IPS-20b (cell line): ENCODE measurements at regions not wholly inside any gene's neighbourhood (a gene's known extent, or its start where the extent isn't known, plus 50 kb on each side); places are given as distances from the start of the nearest gene placed in this dataset.

ENCODE experiments used
- H3K27ac ChIP-seq: one replicate; pipeline ENCODE4 v1.5.1; 2013; ENCODE audit warnings: low read length
- H3K27me3 ChIP-seq: 2 replicates; pipeline ENCODE4 v1.6.1; 2013; ENCODE audit warnings: mild to moderate bottlenecking, low read length, inconsistent platforms; ENCODE audit not compliant: insufficient read depth
- H3K36me3 ChIP-seq: 2 replicates; pipeline ENCODE4 v1.6.1; 2013; ENCODE audit warnings: low read depth, mild to moderate bottlenecking, inconsistent platforms, low read length, moderate library complexity; ENCODE audit not compliant: insufficient read depth
- H3K4me1 ChIP-seq: 2 replicates; pipeline ENCODE4 v1.6.1; 2013; ENCODE audit warnings: mild to moderate bottlenecking, control low read depth, inconsistent platforms, low read length, moderate library complexity; ENCODE audit not compliant: insufficient read depth
- H3K4me3 ChIP-seq: 2 replicates; pipeline ENCODE4 v1.5.1; 2013; ENCODE audit warnings: mild to moderate bottlenecking, low read length, inconsistent platforms
- H3K9ac ChIP-seq: 2 replicates; pipeline ENCODE4 v1.6.1; 2013; ENCODE audit warnings: low read depth, mild to moderate bottlenecking, inconsistent platforms, low read length, moderate library complexity
- H3K9me3 ChIP-seq: 2 replicates; pipeline ENCODE4 v1.6.1; 2013; ENCODE audit warnings: mild to moderate bottlenecking, low read depth, low read length, inconsistent platforms; ENCODE audit not compliant: insufficient read depth

DNA sequence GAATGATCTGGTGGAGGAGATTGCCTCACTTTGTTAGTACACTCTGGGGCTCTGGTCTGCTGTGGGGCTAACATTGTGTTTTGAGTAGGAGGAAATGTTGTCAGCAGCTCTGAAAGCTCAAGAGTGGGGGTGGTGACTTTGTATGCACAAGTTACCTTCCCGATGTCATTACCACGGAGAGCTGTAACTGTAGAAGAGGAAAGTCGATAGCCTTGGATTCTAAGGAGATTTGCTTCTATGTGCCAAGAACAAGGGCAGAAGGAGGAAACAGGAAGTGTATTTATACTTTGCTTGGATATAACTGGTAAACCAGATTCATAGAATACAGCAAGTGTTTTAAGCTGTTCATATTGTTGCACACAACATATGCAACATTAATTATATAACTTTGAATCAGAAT, 196.1 kb downstream of the AMY1C start:
- no peaks in the 10 kb centered on the region for H3K4me1 ChIP-seq
- H3K27ac ChIP-seq: no peak overlapping the region
- peaks cover 44% of the 10 kb centered on the region for H3K27me3 ChIP-seq
- H3K9me3 ChIP-seq: no peaks in the 10 kb centered on the region
- no peak overlapping the region for H3K9ac ChIP-seq
- H3K4me3 ChIP-seq: no peak overlapping the region
- no peaks in the 10 kb centered on the region for H3K36me3 ChIP-seq

DNA sequence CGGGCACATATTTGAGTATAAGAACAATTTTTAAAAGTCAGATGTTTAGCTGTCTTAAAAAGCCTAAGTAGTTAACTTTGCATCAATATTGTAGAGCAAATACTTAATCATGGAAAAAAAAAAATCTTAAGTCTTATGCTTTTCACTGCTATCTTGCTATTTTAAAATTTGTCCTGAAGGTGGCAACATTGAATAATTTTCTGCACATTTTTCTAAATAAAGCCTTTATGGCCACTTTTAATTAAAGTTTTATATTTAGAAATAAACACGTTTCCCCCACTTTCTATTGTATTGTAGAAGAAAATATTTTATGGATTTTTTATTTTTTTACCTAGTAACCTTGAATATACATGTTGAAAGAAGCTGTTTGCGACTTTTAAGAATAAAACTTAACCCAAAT, 198.8 kb downstream of the AMY1C start:
- no peak overlapping the region for H3K4me3 ChIP-seq
- H3K36me3 ChIP-seq: no peaks in the 10 kb centered on the region
- H3K4me1 ChIP-seq: no peaks in the 10 kb centered on the region
- peaks cover 17% of the 10 kb centered on the region for H3K27me3 ChIP-seq
- no peak overlapping the region for H3K9ac ChIP-seq
- no peak overlapping the region for H3K27ac ChIP-seq
- H3K9me3 ChIP-seq: no peaks in the 10 kb centered on the region

DNA sequence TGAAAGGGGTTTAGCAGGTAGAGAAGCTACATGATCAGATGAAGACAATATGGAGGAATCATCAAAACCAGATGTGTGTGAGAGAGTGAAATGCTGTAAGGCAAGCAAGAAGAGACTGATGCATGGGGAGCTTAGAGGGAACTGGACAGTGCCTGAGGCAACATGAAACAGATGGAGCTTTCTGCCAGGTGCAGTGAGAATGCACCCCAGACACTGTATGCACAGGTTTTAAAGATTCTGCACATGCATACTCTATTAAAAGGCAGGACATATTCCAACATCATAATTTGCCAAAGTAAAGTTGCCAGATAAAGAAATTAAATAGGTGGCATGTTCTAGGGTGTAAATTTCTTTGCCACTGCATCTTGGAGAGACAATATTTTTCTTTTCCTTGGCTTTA, 200.1 kb downstream of the AMY1C start:
- Histone ChIP-seq H3K27ac (no peak overlapping the region), H3K4me3 (no peak overlapping the region)

DNA sequence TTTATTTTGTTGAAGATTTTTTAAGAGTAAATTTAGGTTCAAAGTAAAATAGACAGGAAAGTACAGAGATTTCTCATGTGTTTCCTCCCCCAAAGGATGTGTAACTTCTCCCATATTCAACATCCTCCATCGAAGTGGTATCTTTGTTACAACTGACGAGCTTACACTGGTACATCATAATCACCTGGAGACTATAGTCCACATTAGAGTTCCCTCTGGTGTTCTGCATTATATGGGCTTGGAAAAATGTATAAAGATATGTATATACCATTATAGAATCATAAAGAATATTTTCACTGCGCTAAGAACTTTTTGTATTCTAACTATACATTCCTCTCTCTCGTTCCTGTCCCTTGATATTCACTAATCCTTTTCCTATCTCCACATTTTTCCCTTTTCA, 203.7 kb downstream of the AMY1C start:
- Histone ChIP-seq H3K9ac (no peak overlapping the region), H3K4me3 (no peak overlapping the region), H3K27me3 (no peaks in the 10 kb centered on the region), H3K27ac (no peak overlapping the region), H3K9me3 (no peaks in the 10 kb centered on the region), H3K36me3 (no peaks in the 10 kb centered on the region), H3K4me1 (no peaks in the 10 kb centered on the region)

More for the DNA sequence above, 200.1 kb downstream of the AMY1C start:
- H3K4me1 ChIP-seq: no peaks in the 10 kb centered on the region
- no peak overlapping the region for H3K9ac ChIP-seq
- no peaks in the 10 kb centered on the region for H3K9me3 ChIP-seq
- peaks cover 4% of the 10 kb centered on the region for H3K27me3 ChIP-seq
- H3K36me3 ChIP-seq: no peaks in the 10 kb centered on the region

DNA sequence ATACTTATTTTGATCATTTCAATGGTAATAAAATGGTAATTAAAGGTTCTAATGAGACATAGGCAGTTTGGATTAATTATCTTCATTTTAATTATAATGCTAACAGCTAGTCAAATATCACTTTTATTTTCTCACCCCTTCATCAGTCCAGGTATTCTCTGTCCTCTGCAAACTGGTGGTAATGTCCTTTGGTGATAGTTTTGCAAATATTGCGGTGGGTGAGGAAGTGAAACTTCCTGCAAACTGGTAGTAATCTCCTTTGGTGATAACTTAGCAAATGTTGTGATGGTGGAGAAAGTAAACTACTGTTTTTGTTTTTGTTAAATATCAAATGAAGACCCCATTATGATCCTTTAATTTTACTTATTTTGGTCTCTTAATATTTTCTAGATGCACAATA, 209.0 kb downstream of the AMY1C start:
- H3K4me3 ChIP-seq: no peak overlapping the region
- H3K27ac ChIP-seq: no peak overlapping the region
- H3K9ac ChIP-seq: no peak overlapping the region
- H3K27me3 ChIP-seq: no peaks in the 10 kb centered on the region
- no peaks in the 10 kb centered on the region for H3K36me3 ChIP-seq
- no peaks in the 10 kb centered on the region for H3K4me1 ChIP-seq
- peaks cover 17% of the 10 kb centered on the region; the same call in 1 of the 2 replicates for H3K9me3 ChIP-seq

DNA sequence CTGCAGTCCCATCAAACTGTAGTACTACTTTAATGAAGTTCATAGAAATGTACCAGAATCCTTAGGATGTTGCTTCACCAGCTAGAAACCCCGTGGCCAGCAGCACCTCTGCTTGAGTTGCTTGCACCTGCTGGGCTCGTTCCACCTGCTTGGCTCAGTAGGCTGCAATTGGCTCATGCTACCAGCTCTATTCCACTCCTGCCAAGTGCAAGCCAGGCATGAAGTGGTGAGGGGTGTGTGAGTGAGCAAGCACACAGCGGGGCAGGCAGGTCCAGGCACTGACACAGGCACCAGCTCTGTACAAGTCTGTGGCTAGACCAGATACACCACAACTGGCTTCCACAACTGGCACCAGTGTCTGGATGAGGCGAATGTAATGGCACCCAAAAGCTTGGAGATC, 209.9 kb downstream of the AMY1C start:
- H3K36me3 ChIP-seq: no peaks in the 10 kb centered on the region
- H3K4me3 ChIP-seq: no peak overlapping the region
- no peaks in the 10 kb centered on the region for H3K27me3 ChIP-seq
- no peak overlapping the region for H3K9ac ChIP-seq
- H3K4me1 ChIP-seq: no peaks in the 10 kb centered on the region
- no peak overlapping the region for H3K27ac ChIP-seq
- peaks cover 17% of the 10 kb centered on the region; the same call in 1 of the 2 replicates for H3K9me3 ChIP-seq

DNA sequence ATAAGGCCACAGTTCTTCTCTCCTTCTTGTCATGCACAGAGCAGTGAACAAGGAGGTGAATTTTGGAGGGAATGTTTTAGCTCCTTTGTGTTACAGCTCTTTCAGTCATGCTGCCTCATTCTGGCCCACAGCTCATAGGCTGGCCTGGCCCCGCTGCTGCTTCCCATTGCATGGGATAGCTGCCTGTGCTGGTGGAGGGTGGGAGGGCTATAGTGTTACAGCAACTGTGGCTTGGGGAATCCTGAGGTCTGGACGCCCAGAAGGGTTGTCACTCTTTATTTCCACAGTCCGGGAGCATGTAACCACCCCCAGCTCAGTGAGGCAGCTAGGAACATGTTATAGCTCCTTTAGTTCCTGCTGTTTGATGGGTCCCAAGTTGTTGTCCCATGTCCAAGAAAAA, 210.3 kb downstream of the AMY1C start:
- H3K9ac ChIP-seq: no peak overlapping the region
- no peaks in the 10 kb centered on the region for H3K36me3 ChIP-seq
- H3K27ac ChIP-seq: no peak overlapping the region
- H3K27me3 ChIP-seq: no peaks in the 10 kb centered on the region
- H3K9me3 ChIP-seq: peaks cover 17% of the 10 kb centered on the region; the same call in 1 of the 2 replicates
- H3K4me1 ChIP-seq: no peaks in the 10 kb centered on the region
- no peak overlapping the region for H3K4me3 ChIP-seq

DNA sequence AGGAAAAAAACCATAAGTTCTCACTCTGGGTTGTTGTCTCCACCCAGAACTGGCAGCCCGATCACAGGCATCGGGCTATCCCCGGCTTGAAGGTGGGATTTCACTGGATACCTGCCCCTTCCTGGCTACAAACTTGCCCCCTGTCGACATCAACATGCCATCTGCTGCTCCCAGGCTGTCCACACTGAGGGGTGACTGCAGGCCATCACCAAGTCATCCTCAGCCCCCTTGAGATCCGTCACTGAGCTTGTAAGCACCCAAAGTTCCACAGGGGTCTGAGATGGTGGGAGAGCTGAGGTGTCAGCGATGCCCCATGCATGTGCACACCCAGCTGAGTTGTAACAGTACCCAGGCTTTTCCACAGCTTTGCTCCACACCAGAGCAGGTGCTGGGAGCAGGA, 211.0 kb downstream of the AMY1C start:
- no peak overlapping the region for H3K4me3 ChIP-seq
- H3K4me1 ChIP-seq: no peaks in the 10 kb centered on the region
- H3K9me3 ChIP-seq: peaks cover 17% of the 10 kb centered on the region; the same call in 1 of the 2 replicates
- no peak overlapping the region for H3K27ac ChIP-seq
- no peak overlapping the region for H3K9ac ChIP-seq
- no peaks in the 10 kb centered on the region for H3K36me3 ChIP-seq
- no peaks in the 10 kb centered on the region for H3K27me3 ChIP-seq

DNA sequence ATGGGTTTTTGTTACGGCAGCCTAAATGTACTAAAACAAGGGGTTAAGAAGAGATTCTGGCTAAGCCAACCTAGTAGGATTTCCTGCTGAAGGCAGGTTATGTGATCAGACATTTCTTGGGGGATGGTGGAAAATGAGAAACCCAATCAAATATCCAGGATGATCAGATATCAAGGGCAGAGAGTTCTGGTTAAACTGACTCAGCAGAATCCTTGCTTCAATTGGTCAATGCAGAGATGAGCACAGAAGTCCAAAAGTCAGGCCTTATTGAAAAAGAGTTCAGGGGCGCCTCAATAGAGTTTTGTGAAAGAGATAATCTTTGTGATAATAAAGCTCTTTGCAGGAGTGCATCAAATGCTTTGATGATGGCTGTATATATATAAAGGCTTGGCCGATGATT, 237.1 kb downstream of the AMY1C start:
- no peak overlapping the region for H3K4me3 ChIP-seq

DNA sequence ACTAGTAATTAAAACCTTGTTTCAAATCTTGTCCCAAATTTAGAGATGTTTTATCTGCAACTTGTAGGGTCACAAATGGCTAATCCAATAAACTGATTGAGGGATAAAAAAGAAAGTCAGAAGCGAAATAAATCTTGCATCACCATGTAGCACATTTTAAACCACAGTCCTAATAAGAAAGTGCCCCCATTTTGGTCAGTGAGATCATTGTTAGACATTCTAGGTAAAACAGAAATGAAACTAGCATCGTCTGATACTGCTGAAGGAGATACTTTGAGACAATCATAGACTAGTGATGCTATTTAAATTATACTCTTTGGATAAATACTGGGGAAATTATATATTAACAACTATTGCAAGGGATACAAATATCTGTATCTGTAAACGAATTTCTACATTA, 247.9 kb downstream of the AMY1C start:
- Histone ChIP-seq H3K27ac (no peak overlapping the region), H3K9ac (no peak overlapping the region), H3K36me3 (no peaks in the 10 kb centered on the region), H3K27me3 (no peaks in the 10 kb centered on the region), H3K9me3 (no peaks in the 10 kb centered on the region), H3K4me1 (no peaks in the 10 kb centered on the region), H3K4me3 (no peak overlapping the region)

More for the DNA sequence above, 237.1 kb downstream of the AMY1C start:
- no peaks in the 10 kb centered on the region for H3K9me3 ChIP-seq
- no peaks in the 10 kb centered on the region for H3K36me3 ChIP-seq
- no peaks in the 10 kb centered on the region for H3K4me1 ChIP-seq
- no peak overlapping the region for H3K9ac ChIP-seq
- H3K27me3 ChIP-seq: no peaks in the 10 kb centered on the region
- H3K27ac ChIP-seq: no peak overlapping the region

DNA sequence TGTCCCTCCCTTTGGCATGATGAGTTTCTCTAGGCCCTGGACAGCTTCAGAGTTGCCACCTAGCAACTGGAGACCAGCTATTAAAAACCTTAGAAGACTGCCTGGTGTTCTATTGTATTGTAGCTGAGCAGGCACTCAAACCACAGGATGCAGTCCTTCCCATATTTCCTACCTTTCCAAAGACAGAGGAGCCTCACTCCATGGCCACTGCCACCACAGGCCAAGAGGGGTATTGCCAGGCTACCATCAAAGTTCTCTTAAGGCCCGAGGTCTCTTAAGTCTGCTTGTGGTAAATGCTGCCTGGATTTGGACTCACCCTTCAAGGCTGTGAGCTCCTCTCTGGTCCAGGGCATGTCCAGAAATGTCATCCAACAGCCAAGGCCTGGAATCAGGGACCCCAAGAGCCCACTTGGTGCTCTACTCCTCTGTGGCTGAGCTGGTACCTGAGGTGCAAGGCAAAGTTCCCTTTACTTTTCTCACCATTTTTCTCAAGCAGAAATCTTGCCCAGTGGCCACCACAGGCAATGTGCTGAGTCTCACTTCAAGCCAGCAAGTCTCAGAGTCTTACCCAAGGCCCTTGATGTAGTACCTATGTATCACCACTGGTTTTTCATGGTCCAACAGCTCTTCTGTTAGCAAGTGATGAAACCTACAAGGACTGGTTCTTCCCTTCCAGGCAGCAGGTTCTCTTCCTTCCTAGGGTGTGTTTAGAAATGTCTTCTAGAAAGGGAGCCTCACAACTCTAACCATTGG, 269.4 kb downstream of the AMY1C start:
- Histone ChIP-seq H3K4me3 (no peak overlapping the region), H3K9ac (no peak overlapping the region), H3K36me3 (no peaks in the 10 kb centered on the region), H3K4me1 (no peaks in the 10 kb centered on the region), H3K9me3 (no peaks in the 10 kb centered on the region), H3K27me3 (no peaks in the 10 kb centered on the region), H3K27ac (no peak overlapping the region)

DNA sequence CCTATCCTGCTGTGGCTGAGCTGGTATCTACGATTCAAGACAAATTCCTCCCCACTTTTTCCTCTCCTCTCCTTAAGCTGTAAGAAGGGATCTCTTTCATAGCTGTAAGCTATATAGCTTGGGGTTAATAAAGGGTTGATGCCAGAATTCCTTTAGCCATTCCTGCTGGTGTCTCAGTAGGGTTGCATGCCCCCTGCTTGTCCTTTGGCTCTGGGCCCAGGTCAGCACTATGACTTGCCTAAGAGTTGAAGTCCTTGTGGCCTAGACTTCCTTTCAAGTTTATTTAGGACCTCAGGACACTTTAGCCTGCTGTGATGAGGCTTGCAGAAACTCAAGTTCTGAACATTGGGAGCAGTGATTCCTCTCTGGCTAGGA, 270.0 kb downstream of the AMY1C start:
- H3K27me3 ChIP-seq: no peaks in the 10 kb centered on the region
- no peak overlapping the region for H3K27ac ChIP-seq
- no peaks in the 10 kb centered on the region for H3K4me1 ChIP-seq
- H3K4me3 ChIP-seq: no peak overlapping the region
- no peaks in the 10 kb centered on the region for H3K9me3 ChIP-seq
- no peak overlapping the region for H3K9ac ChIP-seq
- H3K36me3 ChIP-seq: no peaks in the 10 kb centered on the region
